HG03469 (cell line): ENCODE measurements at regions not wholly inside any gene's neighbourhood (a gene's known extent, or its start where the extent isn't known, plus 50 kb on each side); places are given as distances from the start of the nearest gene placed in this dataset.

Experiments
- ATAC-seq: cut with Tn5 transposase; IDR thresholded peaks from one replicate; pipeline ENCODE4 v1.9.1; 2021; ENCODE audit warnings: mild to moderate bottlenecking, moderate library complexity, moderate number of reproducible peaks; ENCODE audit not compliant: unreplicated experiment

DNA sequence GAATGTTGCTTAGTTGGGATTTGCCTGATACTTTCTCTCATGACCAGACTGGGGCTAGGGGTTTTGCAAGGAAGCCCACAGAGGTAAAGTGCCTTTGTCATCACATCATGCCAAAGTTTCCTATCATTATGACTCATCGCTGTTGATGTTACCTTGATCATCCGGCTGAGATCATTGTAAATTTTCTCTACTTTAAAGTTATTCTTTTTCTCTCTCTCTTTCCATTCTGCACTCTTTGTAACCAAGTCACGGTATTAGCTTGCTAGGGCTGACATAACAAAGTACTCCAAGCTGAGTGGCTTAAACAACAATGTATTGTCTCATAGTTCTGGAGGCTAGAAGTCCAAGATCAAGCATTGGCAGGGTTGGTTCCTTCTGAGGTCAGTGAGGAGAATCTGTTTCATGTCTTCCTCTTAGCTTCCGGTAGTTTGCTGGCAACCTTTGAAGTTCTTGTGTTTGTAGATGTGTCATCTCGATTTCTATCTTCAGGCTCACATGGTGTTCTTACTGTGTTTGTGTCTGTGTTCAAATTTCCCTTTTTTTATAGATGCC, 113.0 kb downstream of the DTHD1 start:
- no peak for ATAC-seq

DNA sequence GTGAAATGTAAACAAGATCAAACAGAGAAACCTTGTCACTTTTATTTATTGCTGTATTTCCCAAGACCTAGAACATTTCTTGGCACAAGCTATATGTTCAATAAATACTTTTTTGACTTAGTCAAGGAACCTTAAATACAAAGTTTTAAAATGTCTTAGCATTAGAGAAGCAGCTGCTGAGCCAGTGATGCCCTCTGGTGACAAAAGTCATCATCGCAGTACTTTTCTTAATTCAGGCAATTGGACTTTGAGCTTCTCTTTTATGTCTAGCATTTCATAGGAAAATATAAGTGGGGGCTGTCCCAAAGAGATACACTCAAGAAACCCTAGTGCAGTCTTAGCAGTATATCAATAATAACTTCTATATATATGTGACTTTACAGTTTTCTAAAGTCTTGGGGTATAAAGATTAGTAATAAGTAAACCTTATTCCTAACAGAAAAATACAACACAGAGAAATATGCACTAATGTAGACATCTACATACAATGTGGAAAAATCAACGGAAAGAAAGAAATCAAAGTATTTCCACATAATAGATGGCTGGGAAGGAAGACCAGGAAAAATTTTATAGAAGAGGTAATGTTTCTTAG, 118.4 kb downstream of the DTHD1 start:
- ATAC-seq = peak; percentile 58

DNA sequence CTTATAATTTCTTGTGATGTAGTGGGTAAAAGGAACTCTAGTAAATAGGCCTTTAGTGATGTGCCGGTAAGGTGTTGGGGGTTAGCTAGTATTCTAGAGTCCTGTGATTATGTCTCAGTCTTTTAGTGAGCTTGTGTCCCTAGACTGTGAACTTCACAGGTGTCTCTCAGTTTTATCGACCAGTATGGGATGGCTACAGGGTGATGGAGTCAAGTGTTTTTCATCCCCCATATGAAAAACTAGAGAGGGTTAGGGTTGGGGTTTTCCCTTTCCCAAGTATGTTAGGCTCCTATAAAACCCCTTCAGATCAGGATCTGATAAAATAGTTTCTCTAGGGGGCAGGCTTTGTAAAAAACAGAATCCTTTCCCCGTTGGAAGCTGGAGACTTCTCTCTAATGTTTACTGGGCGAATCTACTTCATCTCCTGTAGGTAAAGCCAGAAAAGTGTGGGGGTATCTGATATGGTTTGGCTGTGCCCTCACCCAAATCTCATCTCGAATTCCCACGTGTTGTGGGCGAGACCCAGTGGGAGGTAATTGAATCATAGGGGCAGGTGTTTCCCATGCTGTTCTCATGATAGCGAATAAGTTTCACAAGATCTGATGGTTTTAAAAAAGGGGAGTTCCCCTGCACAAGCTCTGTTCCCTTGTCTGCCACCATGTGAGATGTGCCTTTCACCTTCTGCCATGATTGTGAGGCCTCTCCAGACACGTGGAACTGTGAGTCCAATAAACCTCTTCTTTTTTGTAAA, 120.8 kb downstream of the DTHD1 start:
- ATAC-seq = no peak

DNA sequence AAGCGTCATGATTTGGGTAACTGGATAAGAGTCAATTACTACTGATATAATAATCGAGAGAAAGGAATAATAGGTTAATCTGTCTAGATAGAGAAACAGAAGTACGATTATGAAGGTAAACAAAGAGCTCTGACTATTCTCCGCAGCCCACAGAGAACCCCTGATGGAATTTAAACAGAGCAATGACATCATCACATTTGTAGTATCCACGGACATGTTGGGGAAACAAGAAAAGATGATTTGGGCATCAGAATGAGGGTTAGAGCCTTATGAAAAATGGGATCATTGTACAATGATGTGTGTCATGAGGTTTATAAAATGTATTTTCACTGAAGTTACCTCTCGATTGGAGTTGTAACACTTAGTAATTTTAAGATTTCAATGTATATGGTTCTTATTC, 129.9 kb downstream of the DTHD1 start:
- no peak for ATAC-seq

DNA sequence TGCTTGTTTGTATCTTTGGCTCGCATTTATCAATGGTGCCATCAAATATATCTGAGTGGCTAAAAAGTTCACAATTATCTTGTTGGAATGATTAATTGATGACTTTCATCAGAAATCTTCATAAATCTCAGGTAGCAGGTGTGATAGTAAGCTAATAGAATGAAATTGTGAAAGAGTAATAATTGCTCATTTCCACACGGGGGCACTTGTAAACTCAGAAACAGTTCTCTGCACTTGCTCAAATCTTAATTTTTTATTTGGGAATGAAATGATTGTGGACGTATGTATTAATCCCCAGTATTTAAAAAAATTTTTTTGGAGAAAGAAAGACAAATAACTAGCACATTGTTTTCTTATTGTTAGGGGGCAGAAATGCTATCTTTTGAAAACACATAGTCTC, 132.8 kb downstream of the DTHD1 start:
- no peak for ATAC-seq

DNA sequence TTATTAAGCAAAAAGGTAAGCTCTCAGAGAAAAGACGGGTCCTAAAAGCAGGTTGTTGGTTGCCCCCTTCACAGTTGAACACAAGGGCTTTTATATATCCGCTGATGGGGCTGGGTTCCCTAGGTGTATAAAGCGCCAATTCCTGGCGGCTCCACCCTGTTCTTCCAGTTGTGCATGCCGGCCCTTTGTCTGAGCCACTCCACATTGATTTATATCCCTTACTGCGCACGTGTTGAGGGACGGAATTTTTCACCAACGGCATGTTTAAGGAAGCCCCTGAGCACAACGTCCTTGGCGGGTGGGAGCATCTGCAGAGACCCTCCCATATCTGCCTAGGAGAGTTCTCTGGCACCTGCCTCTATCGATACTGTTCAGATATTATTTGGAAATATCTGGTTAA, 135.7 kb downstream of the DTHD1 start:
- no peak for ATAC-seq

DNA sequence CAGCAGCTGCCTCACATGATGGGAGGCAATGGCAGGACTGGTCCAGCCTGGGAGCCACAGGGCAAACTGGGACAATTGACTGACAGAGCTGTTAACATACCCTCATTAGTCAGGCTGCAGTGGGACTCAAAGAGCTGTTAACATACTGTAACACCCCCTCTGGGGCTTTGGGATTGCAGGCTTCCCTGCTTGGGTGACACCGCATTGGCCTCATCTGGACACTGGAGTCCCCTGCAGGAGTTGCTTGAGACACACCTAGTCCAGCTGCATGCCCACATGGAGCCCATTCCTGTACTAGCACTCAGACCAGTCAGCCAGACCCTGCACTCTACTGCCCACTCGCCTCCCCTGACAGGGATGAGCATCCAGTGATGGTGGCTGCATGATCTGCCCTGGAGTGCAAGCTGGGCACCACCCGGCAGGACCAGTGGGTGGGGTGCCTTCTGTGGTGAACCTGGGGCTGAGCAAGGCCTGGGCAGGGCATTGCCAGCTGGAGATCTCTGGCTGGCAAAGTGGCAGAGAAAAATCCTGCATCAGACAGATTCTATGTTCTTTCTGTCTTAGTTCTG, 138.8 kb downstream of the DTHD1 start:
- ATAC-seq = no peak

DNA sequence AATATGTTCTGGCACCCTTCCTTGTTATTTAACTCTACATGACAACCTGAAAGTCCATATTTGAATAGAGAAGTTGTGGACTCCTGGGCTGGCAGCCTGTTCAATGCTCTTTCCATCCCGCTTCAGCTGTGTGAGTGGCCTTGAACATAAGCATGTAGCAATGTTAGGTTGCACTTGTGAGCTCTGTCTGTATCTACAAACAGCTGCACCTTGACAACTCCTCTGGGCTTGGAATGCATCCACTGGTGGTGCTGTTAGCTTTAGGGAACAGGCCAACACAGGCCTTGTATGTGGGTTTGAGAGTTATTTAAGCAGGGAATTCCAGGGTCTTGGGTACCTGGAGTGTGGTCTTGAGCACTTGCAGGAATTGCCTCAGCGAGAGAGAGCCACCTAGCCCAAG, 141.2 kb downstream of the DTHD1 start:
- no peak for ATAC-seq

DNA sequence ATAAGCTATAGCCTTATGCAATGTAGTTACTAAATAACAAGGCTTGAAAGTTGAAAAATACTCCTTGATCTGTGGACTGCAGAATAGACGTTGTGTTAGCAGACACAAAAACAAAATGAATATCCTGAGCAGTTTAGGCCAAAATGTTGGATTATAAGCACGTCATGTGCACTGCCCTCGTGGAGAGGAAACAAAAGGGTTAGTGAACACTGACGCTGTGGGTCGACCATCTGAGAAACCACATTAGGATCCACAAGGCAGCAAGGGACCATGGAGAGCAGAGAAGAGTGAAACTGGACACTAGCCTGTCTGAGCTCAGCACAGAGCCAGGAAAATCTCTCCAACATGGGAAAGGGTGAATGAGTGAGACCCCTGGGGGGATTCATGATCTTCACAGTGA, 145.3 kb downstream of the DTHD1 start:
- no peak for ATAC-seq

DNA sequence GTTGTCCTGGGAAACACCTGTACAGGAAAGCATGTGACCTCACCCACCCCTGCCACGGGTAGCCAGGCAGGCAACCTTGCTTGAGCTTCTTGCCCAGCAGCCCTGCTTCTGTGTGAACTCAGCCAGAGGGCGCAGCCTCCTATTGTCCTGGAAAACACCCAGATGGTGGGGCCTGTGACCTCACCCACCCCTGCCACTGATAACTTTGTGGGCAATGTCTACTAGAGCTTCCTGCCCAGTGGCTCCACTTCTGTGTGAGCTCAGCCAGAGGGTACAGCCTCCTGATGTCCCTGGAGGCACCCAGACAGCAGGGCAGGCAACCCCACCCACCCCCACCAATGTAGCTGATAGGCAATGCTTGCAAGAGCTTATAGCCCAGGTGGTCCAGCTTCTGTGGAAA, 146.3 kb downstream of the DTHD1 start:
- ATAC-seq = no peak

DNA sequence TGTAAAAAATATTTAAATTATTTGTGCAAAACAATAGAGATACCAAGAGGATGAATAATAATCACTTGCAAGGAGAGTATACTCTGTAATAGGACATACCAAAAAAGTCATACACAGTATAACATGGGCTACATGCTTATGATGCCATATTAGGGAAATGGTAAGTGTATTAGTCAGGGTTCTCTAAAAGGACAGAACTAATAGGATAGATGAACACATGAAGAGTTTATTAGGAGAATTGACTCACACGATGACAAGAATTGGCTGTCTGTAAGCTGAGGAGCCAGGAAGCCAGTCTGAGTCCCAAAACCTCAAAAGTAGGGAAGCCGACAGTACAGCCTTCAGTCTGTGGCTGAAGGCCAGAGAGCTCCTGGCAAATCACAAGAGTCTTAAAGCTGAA, 151.2 kb downstream of the DTHD1 start:
- no peak for ATAC-seq

DNA sequence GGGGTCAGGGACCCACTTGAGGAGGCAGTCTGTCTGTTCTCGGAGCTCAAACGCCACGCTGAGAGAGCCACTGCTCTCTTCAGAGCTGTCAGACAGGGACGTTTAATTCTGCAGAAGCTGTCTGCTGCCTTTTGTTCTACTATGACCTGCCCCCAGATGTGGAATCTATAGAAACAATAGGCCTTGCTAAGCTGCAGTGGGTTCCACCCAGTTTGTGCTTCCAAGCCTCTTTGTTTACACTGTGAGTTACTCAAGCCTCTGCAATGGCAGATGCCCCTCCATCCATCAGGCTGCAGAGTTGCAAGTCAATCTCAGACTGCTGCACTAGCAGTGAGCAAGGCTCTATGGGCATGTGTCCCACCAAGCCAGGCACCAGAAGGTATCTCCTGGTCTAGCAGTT, 158.1 kb downstream of the DTHD1 start:
- no peak for ATAC-seq

DNA sequence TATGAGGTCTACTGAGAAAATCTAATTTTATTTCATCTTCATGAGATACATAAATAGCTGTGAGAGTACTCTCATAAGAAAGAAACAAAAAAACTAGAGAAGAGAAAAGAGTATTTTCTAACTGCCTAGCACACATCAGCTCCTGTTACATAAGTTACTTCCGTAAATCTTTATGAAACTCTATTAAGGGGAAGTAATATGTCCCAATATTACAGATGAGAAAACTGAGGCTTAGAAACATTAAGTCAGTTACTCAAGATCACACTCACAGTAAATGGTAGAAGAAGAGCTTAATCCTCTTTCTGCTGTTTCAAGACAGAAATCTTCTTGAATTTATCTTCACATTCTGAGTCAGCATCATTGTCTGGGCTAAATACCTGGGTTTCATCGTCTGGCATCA, 164.1 kb downstream of the DTHD1 start:
- no peak for ATAC-seq

DNA sequence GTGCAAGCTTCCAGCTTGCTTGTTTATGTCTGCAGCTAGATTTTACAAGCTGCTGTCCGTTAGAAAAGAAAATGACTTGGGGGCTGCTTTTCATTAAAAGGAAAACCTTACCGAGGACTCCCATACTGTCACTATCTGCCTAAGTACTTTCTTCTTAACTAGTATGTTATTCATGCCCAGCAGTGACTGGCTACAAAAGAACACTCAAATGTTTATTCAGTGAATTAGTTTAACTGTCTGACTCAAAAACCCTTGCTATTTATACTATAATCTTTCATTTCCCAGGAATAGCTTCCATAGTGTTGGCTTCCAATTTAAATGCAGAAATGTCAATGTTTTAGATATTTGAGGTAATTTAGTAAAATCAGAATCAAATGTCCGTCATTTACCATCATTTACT, 164.9 kb downstream of the DTHD1 start:
- no peak for ATAC-seq

DNA sequence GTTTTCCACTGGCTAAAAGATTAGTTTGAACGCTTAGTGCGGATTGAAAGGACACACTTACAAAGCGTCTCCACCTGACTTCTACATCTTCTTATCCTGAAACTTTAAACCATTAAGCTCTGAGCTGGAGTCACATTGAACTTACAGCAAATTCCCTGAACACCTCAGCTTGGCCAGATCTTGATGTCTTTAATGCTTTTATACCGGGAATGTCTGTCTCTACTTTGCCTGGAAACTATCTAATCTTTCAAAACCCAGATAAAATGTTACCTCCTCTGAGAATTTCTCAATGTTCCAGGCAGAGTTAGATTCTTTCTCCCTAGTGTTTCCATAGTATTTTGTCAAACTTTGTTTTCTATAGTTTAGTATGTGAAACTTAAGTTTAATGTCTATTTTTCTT, 179.9 kb downstream of the DTHD1 start:
- ATAC-seq = no peak

DNA sequence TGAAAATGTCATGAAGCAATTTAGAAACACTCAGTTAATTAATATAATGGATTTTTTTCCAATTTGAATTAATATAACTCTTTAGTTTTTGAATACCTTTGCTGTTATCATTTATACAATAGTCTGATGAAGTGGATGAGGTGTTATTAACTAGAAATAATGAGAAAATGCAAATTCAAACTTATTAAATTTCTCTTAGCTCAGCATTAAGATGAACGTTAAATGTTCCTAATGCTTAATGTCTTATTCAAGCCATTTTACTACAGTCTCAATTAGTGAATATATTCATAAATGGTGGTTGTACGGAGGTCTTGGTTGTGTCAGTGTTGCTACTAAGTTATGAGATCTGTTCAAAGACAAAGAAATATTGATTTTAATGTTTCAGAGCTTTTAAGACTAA, 186.3 kb downstream of the DTHD1 start:
- ATAC-seq = no peak

DNA sequence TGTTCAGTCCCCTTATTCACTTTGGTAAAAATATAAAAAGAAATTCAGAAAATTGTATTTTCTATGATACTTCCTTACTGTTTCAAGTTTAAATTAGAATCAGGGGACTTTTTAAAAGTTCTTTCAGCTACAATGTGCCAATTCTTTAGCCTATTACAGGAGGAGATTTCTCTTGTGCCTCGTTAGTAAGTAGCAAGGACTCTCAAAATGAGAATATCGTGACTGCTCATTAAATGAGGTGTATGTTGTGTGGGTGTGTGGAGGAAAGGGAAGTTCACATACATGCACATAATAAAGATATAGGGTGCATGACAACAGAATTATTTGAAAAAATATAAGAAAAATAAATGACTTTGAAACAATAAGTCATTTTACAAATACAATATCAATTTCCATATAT, 190.5 kb downstream of the DTHD1 start:
- no peak for ATAC-seq

DNA sequence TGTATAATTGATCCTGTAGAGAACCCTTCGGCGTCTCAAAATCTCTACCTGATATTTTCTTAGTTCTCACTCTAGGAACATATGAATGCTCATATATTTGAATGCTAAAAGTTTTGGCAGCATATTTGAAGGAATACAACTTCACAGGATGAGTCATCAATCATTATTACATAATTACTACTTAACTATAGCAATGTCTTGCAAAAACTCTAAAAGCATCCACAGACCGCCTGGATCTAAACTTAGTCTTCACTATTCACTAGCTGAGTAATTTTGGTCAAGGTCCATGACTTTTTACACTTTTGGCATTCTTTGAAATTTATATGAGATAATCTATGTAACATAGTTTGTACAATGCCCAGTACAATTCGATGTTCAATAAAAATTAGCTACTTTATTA, 194.7 kb downstream of the DTHD1 start:
- no peak for ATAC-seq

DNA sequence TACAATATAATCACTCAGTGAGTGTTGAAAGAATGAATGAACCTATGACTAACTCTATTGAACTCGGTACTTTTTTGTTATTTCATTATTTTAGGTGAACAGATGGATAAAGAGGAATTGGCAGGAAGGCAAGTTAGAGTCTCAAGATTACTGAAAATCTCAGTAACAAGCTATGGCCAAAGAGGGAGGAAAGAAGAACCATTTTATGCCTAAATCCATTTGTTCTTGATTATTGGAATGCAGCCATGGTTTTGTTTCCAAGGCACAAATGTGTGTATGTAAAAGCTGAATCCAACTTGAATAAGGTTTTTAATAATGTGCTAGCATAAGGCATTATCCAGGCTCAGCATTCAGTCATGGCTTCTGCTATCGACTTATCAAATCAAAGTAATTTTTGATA, 196.4 kb downstream of the DTHD1 start:
- ATAC-seq = no peak

DNA sequence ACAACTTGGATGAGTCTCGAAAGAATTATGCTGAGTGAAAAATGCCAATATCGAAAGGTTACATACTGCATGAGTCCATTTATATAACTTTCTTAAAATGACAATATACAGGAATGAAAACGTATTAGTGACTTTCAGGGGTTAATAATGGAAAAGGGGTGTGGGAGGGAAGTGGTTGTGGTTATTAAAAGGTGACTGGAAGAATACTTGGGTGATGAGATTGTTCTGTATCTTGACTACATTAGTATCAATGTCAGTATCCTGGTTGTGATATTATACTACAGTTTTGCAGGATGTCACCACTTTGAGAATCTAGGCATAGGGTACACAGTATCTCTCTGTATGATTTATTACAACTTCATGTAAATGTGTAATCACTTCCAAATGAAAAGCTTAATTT, 204.5 kb downstream of the DTHD1 start:
- ATAC-seq = no peak

DNA sequence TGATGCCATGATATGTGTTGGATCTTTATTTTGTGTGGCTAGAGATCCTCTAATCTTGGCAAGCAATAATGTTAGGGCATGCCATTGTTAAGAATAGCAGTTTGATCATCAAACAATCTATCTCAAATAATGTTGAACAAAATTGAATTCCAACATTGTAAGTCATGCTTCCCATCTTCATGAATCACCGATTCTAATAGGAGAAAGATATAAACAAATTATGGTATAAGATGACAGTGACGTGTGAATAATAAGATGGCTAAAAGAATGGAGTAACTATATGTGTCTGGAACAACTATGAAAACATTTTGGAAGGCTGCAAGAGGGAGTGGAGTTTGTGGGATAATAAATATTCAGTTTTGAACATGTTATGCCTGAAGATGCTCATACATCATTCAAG, 208.4 kb downstream of the DTHD1 start:
- ATAC-seq = no peak

DNA sequence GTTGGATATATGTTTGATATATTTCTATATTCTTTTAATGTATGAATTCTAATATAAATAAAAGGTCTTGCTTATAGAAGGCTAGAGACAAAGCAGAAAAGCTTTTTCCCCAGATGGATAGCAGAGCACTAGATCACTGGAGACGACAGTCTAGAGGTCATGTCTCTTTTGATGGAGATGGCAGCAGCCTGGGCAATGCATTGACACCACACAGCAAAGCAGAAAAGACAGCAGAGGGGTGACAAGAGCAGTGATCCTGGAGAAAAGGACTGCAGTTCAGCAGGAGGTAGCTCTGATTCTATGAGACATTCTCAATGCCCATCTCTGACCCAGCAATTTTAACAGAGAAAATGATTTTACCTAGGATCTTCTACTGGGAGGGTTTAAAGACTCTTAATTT, 210.6 kb downstream of the DTHD1 start:
- ATAC-seq = no peak
